Neural cell (in vitro differentiated cells): ENCODE measurements at regions not wholly inside any gene's neighbourhood (a gene's known extent, or its start where the extent isn't known, plus 50 kb on each side); places are given as distances from the start of the nearest gene placed in this dataset.

Experiments
- H2AFZ ChIP-seq: fragments of 200-600, 300-800 bp; sonication (generic), shearing (Covaris generic); 2 replicates; pipeline ENCODE4 v1.6.0; 2014; ENCODE audit warnings: low read depth, mild to moderate bottlenecking, antibody characterized with exemption, low read length, moderate library complexity
- H3F3A ChIP-seq: fragments of 200-600 bp; shearing (Covaris generic); 2 replicates; pipeline ENCODE4 v1.6.1; 2016; ENCODE audit warnings: mild to moderate bottlenecking, moderate library complexity, mixed read lengths, antibody characterized with exemption, low read length; ENCODE audit not compliant: insufficient read depth, poor library complexity, severe bottlenecking
- H3K27ac ChIP-seq: fragments of 200-600, 300-800 bp; sonication (generic), shearing (Covaris generic); 2 replicates; pipeline ENCODE4 v1.5.1; 2014; ENCODE audit warnings: mild to moderate bottlenecking, low read length, moderate library complexity
- H3K27me3 ChIP-seq: fragments of 300-800, 200-600 bp; sonication (generic), shearing (Covaris generic); 2 replicates; pipeline ENCODE4 v1.6.0; 2014; ENCODE audit warnings: mild to moderate bottlenecking, low read depth, low read length, moderate library complexity; ENCODE audit not compliant: insufficient read depth
- H3K36me3 ChIP-seq: fragments of 300-800, 200-600 bp; sonication (generic), shearing (Covaris generic); 2 replicates; pipeline ENCODE4 v1.5.1; 2014; ENCODE audit warnings: mild to moderate bottlenecking, antibody characterized with exemption, low read length, moderate library complexity; ENCODE audit not compliant: insufficient read depth
- H3K4me2 ChIP-seq: fragments of 300-800, 200-600 bp; sonication (generic), shearing (Covaris generic); 2 replicates; pipeline ENCODE4 v1.6.0; 2014; ENCODE audit warnings: mild to moderate bottlenecking, low read length
- H3K4me3 ChIP-seq: fragments of 300-800, 200-600 bp; sonication (generic), shearing (Covaris generic); 2 replicates; pipeline ENCODE4 v1.5.1; 2014; ENCODE audit warnings: mild to moderate bottlenecking, low read length, moderate library complexity
- H3K79me2 ChIP-seq: fragments of 200-600 bp; shearing (Covaris generic); replicated peaks from 2 replicates; pipeline ENCODE4 v1.6.0; 2014; ENCODE audit warnings: mild to moderate bottlenecking, low read length, moderate library complexity; ENCODE audit not compliant: insufficient read depth
- H3K9ac ChIP-seq: fragments of 300-800, 200-600 bp; sonication (generic), shearing (Covaris generic); 2 replicates; pipeline ENCODE4 v1.6.1; 2016; ENCODE audit warnings: mild to moderate bottlenecking, low read length, mixed read lengths
- H3K9me2 ChIP-seq: fragments of 200-600 bp; shearing (Covaris generic); 2 replicates; pipeline ENCODE4 v1.6.1; 2016; ENCODE audit warnings: mild to moderate bottlenecking, low read length, mixed read lengths; ENCODE audit not compliant: insufficient read depth
- H3K9me3 ChIP-seq: fragments of 200-600, 300-800 bp; sonication (generic), shearing (Covaris generic); 2 replicates; pipeline ENCODE4 v1.6.1; 2016; ENCODE audit warnings: mild to moderate bottlenecking, mixed run types, low read length, moderate library complexity, mixed read lengths
- H4K20me1 ChIP-seq: fragments of 200-600 bp; shearing (Covaris generic); 2 replicates; pipeline ENCODE4 v1.6.1; 2016; ENCODE audit warnings: mild to moderate bottlenecking, mixed run types; ENCODE audit not compliant: insufficient read depth
- CTCF ChIP-seq: fragments of 450-650 bp; IDR thresholded peaks from 2 replicates; pipeline ENCODE4 v1.5.1; 2014; ENCODE audit warnings: antibody characterized with exemption, mild to moderate bottlenecking, moderate library complexity; ENCODE audit not compliant: poor library complexity, severe bottlenecking
- EP300 ChIP-seq: fragments of 450-650 bp; conservative IDR thresholded peaks from 2 replicates; pipeline ENCODE4 v1.6.1; 2014; ENCODE audit warnings: antibody characterized with exemption, mild to moderate bottlenecking, moderate library complexity; ENCODE audit not compliant: poor library complexity, severe bottlenecking
- EZH2 ChIP-seq: fragments of 200-600, 300-800 bp; shearing (Covaris generic), sonication (generic); IDR thresholded peaks from 2 replicates; pipeline ENCODE4 v1.6.1; 2014; ENCODE audit warnings: antibody characterized with exemption, low read length, borderline replicate concordance, mild to moderate bottlenecking; ENCODE audit not compliant: insufficient read depth, poor library complexity, severe bottlenecking
- MXI1 ChIP-seq: fragments of 450-650 bp; conservative IDR thresholded peaks from 2 replicates; pipeline ENCODE4 v1.6.1; 2014; ENCODE audit warnings: antibody characterized with exemption, mild to moderate bottlenecking; ENCODE audit not compliant: poor library complexity, severe bottlenecking
- POLR2AphosphoS5 ChIP-seq: IDR thresholded peaks from 2 replicates; pipeline ENCODE4 v1.6.1; 2012
- RAD21 ChIP-seq: fragments of 450-650 bp; conservative IDR thresholded peaks from 2 replicates; pipeline ENCODE4 v1.6.1; 2014; ENCODE audit warnings: antibody characterized with exemption, mild to moderate bottlenecking, moderate library complexity
- REST ChIP-seq: IDR thresholded peaks from 2 replicates; pipeline ENCODE4 v1.6.1; 2012; ENCODE audit warnings: borderline replicate concordance
- SMC3 ChIP-seq: fragments of 450-650 bp; conservative IDR thresholded peaks from 2 replicates; pipeline ENCODE4 v1.6.1; 2014; ENCODE audit warnings: antibody characterized with exemption, mild to moderate bottlenecking, moderate library complexity; ENCODE audit not compliant: poor library complexity
- TAF1 ChIP-seq: IDR thresholded peaks from 2 replicates; pipeline ENCODE4 v1.6.1; 2012; ENCODE audit warnings: low read depth

- Histone ChIP-seq H3F3A (no peaks in the 10 kb centered on the region), H3K9me2 (no peaks in the 10 kb centered on the region), H3K27ac (no peak overlapping the region), H3K4me3 (no peak overlapping the region), H3K9me3 (no peaks in the 10 kb centered on the region), H3K27me3 (no peaks in the 10 kb centered on the region), H3K79me2 (no peaks in the 10 kb centered on the region), H3K36me3 (no peaks in the 10 kb centered on the region), H2AFZ (no peak overlapping the region), H3K4me2 (no peak overlapping the region), H4K20me1 (no peaks in the 10 kb centered on the region), H3K9ac (no peak overlapping the region)
- no peak for TF ChIP-seq POLR2AphosphoS5
- TF ChIP-seq MXI1, result no peak
- no peak for TF ChIP-seq CTCF
- no peak for TF ChIP-seq EZH2
- no peak for TF ChIP-seq RAD21
- no peak for TF ChIP-seq SMC3
- no peak for TF ChIP-seq EP300
- no peak for TF ChIP-seq REST
- TF ChIP-seq TAF1, result no peak
These were observed 76.9 kb upstream of the RET start for GRCh38 chr10:43000021-43000411.

- TF ChIP-seq POLR2AphosphoS5, result no peak
- TF ChIP-seq TAF1, result no peak
- no peak for TF ChIP-seq EZH2
- no peak for TF ChIP-seq RAD21
- no peak for TF ChIP-seq MXI1
- TF ChIP-seq EP300, result no peak
- TF ChIP-seq SMC3, result no peak
- no peak for TF ChIP-seq REST
- TF ChIP-seq CTCF, result no peak
- Histone ChIP-seq H3K4me2 (no peak overlapping the region), H3K36me3 (no peaks in the 10 kb centered on the region), H3K9ac (no peak overlapping the region), H3F3A (no peaks in the 10 kb centered on the region), H3K9me3 (no peaks in the 10 kb centered on the region), H3K79me2 (no peaks in the 10 kb centered on the region), H3K27ac (no peak overlapping the region), H3K4me3 (no peak overlapping the region), H2AFZ (no peak overlapping the region), H3K27me3 (no peaks in the 10 kb centered on the region), H4K20me1 (no peaks in the 10 kb centered on the region), H3K9me2 (no peaks in the 10 kb centered on the region)
These were observed 76.0 kb upstream of the RET start for GRCh38 chr10:43000651-43001426.
